AG09319 (cell line): ENCODE measurements at regions not wholly inside any gene's neighbourhood (a gene's known extent, or its start where the extent isn't known, plus 50 kb on each side); places are given as distances from the start of the nearest gene placed in this dataset.

Experiments
- DNase-seq: peaks from one replicate; pipeline ENCODE4 v3.0.0-alpha.2; 2010; ENCODE audit warnings: low read depth; ENCODE audit errors: extremely low read depth
- CTCF ChIP-seq: IDR thresholded peaks from 2 replicates; pipeline ENCODE4 v1.5.1; 2011; ENCODE audit warnings: low read depth, mild to moderate bottlenecking, inconsistent platforms, low read length, moderate library complexity

- TF ChIP-seq CTCF: no peak
- no peak for DNase-seq
These were observed 50.5 kb upstream of the DMRTB1 start for GRCh38 chr1:53408755-53409129.

GRCh38 chr1:53409233-53409632 lies 50.0 kb upstream of the DMRTB1 start:
- TF ChIP-seq CTCF: no peak
- DNase-seq: no peak
